K562 (cell line): ENCODE measurements at regions not wholly inside any gene's neighbourhood (a gene's known extent, or its start where the extent isn't known, plus 50 kb on each side); places are given as distances from the start of the nearest gene placed in this dataset.

Experiments
- ATAC-seq: fragments of 200-7000 bp; cut with Tn5 transposase; 3 replicates; pipeline ENCODE4 v1.9.1; 2020; ENCODE audit warnings: moderate library complexity
- BruUV-seq: library from RNA; stranded (reverse); fragments of 400-500 nt; replicated peaks from 2 replicates; lab custom pipeline; 2021; lab: Mats Ljungman, UMichigan
- CTCF ChIA-PET: fragments of 300-600 bp; formaldehyde crosslinking; extraction: SDS; loops from one replicate; lab custom pipeline; 2021; ENCODE audit warnings: low intra/inter-chr PET ratio; lab: Yijun Ruan, JAX
- POLR2A ChIA-PET: fragments of 300-600, 350-650 bp; sonication (Branson Sonifier 250); formaldehyde crosslinking; extraction: SDS; loops from one replicate; lab custom pipeline; 2021; ENCODE audit warnings: antibody characterized with exemption, inconsistent platforms; lab: Yijun Ruan, JAX
- DNase-seq, 4 experiments: peaks; one replicate each; pipeline versions ENCODE4 v3.0.0 to v3.0.0-alpha.2; 2011 to 2018; ENCODE audit warnings: low spot score in 3 of 4, mixed read lengths in 3 of 4; ENCODE audit errors: extremely low read depth in 1 of 4
- FAIRE-seq: peaks from 2 replicates; lab custom pipeline; 2011; peaks lifted over from hg19 to GRCh38; lab: Jason Lieb, UNC
- H2AFZ ChIP-seq: 2 replicates; pipeline ENCODE4 v1.6.0; 2011; ENCODE audit warnings: low read depth, low read length, control low read depth, inconsistent platforms
- H3K27ac ChIP-seq: fragments of 200-600 bp; 3 replicates; pipeline ENCODE4 v1.8.0; 2011; ENCODE audit warnings: low read depth, mild to moderate bottlenecking, control low read depth, inconsistent platforms, low read length, moderate library complexity, mixed read lengths; ENCODE audit errors: extremely low read depth
- H3K27me3 ChIP-seq, 2 experiments: fragments of 300-600 bp in 1 of 2; 2 replicates in 1 of 2; 3 replicates in 1 of 2; pipeline versions ENCODE4 v1.6.0 to v1.8.0; 2011; ENCODE audit warnings: inconsistent platforms in 2 of 2, low read length in 2 of 2, mild to moderate bottlenecking in 1 of 2, mixed read lengths in 1 of 2, moderate library complexity in 1 of 2; ENCODE audit not compliant: control insufficient read depth in 2 of 2, insufficient read depth in 2 of 2
- H3K36me3 ChIP-seq: fragments of 300-600 bp; 3 replicates; pipeline ENCODE4 v1.8.0; 2011; ENCODE audit warnings: mild to moderate bottlenecking, low read length, inconsistent platforms; ENCODE audit not compliant: control insufficient read depth, insufficient read depth
- H3K4me1 ChIP-seq, 2 experiments: fragments of 200-600 bp in 1 of 2; replicated peaks in 1 of 2; 2 replicates in 1 of 2; 3 replicates in 1 of 2; pipeline versions ENCODE4 v1.5.1 to v1.8.0; 2011; ENCODE audit warnings: inconsistent platforms in 2 of 2, low read length in 2 of 2, mild to moderate bottlenecking in 1 of 2, mixed read lengths in 1 of 2, moderate library complexity in 1 of 2; ENCODE audit not compliant: control insufficient read depth in 2 of 2, insufficient read depth in 2 of 2
- H3K4me2 ChIP-seq: 2 replicates; pipeline ENCODE4 v1.6.1; 2011; ENCODE audit warnings: low read length, control low read depth, inconsistent platforms, mixed read lengths; ENCODE audit not compliant: insufficient read depth
- H3K4me3 ChIP-seq: fragments of 200-600 bp; sonication (generic), shearing (Covaris generic); 2 replicates; pipeline ENCODE4 v1.5.1; 2016; ENCODE audit warnings: control low read depth, inconsistent platforms
- H3K79me2 ChIP-seq: fragments of 200-600 bp; 3 replicates; pipeline ENCODE4 v1.8.0; 2011; ENCODE audit warnings: low read length, inconsistent platforms; ENCODE audit not compliant: control insufficient read depth, insufficient read depth
- H3K9ac ChIP-seq, 2 experiments: 2 replicates each; pipeline versions ENCODE4 v1.6.0 to v1.6.1; 2011; ENCODE audit warnings: low read depth in 2 of 2, low read length in 2 of 2, control low read depth in 1 of 2, inconsistent platforms in 1 of 2, mild to moderate bottlenecking in 1 of 2, mixed read lengths in 1 of 2; ENCODE audit not compliant: insufficient read depth in 1 of 2
- H3K9me1 ChIP-seq: one replicate; pipeline ENCODE4 v1.6.0; 2011; ENCODE audit warnings: inconsistent platforms, mild to moderate bottlenecking, low read length, moderate library complexity; ENCODE audit not compliant: control insufficient read depth, insufficient read depth
- H3K9me3 ChIP-seq: replicated peaks from 2 replicates; pipeline ENCODE4 v1.5.1; 2011; ENCODE audit warnings: low read depth, low read length, inconsistent platforms; ENCODE audit not compliant: control insufficient read depth, insufficient read depth
- H4K20me1 ChIP-seq: replicated peaks from 2 replicates; pipeline ENCODE4 v1.6.1; 2011; ENCODE audit warnings: low read length, inconsistent platforms, mixed read lengths; ENCODE audit not compliant: control insufficient read depth, insufficient read depth
- AFF4 ChIP-seq: sonication (generic); formaldehyde crosslinking; IDR thresholded peaks from 2 replicates; pipeline ENCODE4 v1.8.0; 2023; ENCODE audit warnings: mild to moderate bottlenecking, missing genetic modification reagents
- BCOR ChIP-seq: fragments of 450-650 bp; IDR thresholded peaks from 2 replicates; pipeline ENCODE4 v1.6.1; 2016
- CBX8 ChIP-seq: fragments of 200-600 bp; sonication (generic); IDR thresholded peaks from 2 replicates; pipeline ENCODE4 v1.6.1; 2012; ENCODE audit warnings: borderline replicate concordance, mixed run types, low read depth, mild to moderate bottlenecking, moderate library complexity, mixed read lengths, low read length, control low read depth, inconsistent platforms; ENCODE audit not compliant: poor library complexity, severe bottlenecking; ENCODE audit errors: extremely low read depth
- CREM ChIP-seq: IDR thresholded peaks from 2 replicates; pipeline ENCODE4 v1.6.1; 2014; ENCODE audit warnings: antibody characterized with exemption, low read depth
- HOXB6 ChIP-seq: fragments of 250-450 bp; sonication (Bioruptor Pico); IDR thresholded peaks from 2 replicates; pipeline ENCODE4 v1.5.1; 2022; ENCODE audit warnings: mild to moderate bottlenecking, borderline replicate concordance
- MCM5 ChIP-seq: fragments of 450-650 bp; IDR thresholded peaks from 2 replicates; pipeline ENCODE4 v1.6.1; 2016; ENCODE audit warnings: low read depth
- NUFIP1 ChIP-seq: fragments of 450-650 bp; IDR thresholded peaks from 2 replicates; pipeline ENCODE4 v1.6.1; 2018; ENCODE audit not compliant: partially characterized antibody
- SIN3B ChIP-seq: fragments of 450-650 bp; IDR thresholded peaks from 2 replicates; pipeline ENCODE4 v1.6.1; 2017; ENCODE audit warnings: low read depth, mild to moderate bottlenecking, moderate library complexity
- SIRT6 ChIP-seq: IDR thresholded peaks from one replicate; pipeline ENCODE4 v1.6.1; 2012; ENCODE audit warnings: low read depth, mild to moderate bottlenecking, control low read depth, inconsistent platforms, low read length, moderate library complexity
- ZBTB26 ChIP-seq: fragments of 450-650 bp; formaldehyde crosslinking; IDR thresholded peaks from 2 replicates; pipeline ENCODE4 v1.4.0; 2022; ENCODE audit warnings: missing genetic modification characterization
- WGBS: fragments of 100-300 bp; shearing (Covaris generic); methylation state at CpG from one replicate; pipeline ENCODE4 v1.1.6; 2016; ENCODE audit warnings: low coverage, mixed read lengths; ENCODE audit not compliant: insufficient coverage; ENCODE audit errors: missing lambda C conversion rate; 5-methylcytosine and 5-hydroxymethylcytosine counted together
- in situ Hi-C: fragments of 300-500 bp; cut with MboI; formaldehyde crosslinking; loops from 4 replicates; pipeline ENCODE4 v1.15.0; 2018; ENCODE audit warnings: inconsistent platforms, mixed read lengths
- intact Hi-C: fragments of 100-400 bp; cut with micrococcal nuclease; formaldehyde crosslinking; loops from 2 replicates; pipeline ENCODE4 v1.14.2; 2022
- TF ChIP-seq, protein P1 (sequence below): IDR thresholded peaks from 3 replicates; pipeline ENCODE4 v1.6.1; 2011; ENCODE audit warnings: borderline replicate concordance, mild to moderate bottlenecking, moderate library complexity; ENCODE audit not compliant: insufficient read length; ENCODE audit errors: extremely low read depth

DNA sequence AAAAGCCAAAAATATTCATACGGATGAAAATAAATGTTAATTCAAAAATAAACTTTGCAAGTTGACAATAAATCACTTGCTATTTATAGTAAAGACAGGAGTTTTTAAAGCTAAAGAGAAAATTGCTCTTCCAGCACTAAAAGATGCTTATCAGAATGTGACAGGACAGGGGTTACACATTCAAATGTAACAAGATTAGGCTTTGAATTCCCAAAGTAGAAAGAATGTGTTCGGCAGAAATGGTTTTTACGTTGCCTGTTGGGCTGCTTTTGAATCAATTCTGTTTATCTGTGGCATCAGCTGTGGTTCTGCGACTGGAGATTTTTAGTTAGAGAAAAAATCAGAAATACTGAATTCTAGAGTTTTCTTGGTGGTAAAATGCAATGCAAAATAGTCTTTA lies 669.4 kb downstream of the CPS1 start:
- no peak for FAIRE-seq
- in situ Hi-C loops = no loop called here
- 3% methylated on average over 3 of the region's 4 CpGs for WGBS

More for the DNA sequence above, 669.4 kb downstream of the CPS1 start:
- no TSS peak for BruUV-seq
- H3K9me3 ChIP-seq = no peaks in the 10 kb centered on the region
- ATAC-seq (no peak), DNase-seq (no peak)
- intact Hi-C loops = no loop called here
- TF ChIP-seq NUFIP1 (no peak), SIRT6 (no peak), CBX8 (no peak), ZBTB26 (no peak), BCOR (no peak), HOXB6 (CRISPR knock-in tag) (no peak), MCM5 (no peak), CREM (no peak), AFF4 (CRISPR knock-in tag) (no peak), SIN3B (no peak)
- TF ChIP-seq, protein P1, sequence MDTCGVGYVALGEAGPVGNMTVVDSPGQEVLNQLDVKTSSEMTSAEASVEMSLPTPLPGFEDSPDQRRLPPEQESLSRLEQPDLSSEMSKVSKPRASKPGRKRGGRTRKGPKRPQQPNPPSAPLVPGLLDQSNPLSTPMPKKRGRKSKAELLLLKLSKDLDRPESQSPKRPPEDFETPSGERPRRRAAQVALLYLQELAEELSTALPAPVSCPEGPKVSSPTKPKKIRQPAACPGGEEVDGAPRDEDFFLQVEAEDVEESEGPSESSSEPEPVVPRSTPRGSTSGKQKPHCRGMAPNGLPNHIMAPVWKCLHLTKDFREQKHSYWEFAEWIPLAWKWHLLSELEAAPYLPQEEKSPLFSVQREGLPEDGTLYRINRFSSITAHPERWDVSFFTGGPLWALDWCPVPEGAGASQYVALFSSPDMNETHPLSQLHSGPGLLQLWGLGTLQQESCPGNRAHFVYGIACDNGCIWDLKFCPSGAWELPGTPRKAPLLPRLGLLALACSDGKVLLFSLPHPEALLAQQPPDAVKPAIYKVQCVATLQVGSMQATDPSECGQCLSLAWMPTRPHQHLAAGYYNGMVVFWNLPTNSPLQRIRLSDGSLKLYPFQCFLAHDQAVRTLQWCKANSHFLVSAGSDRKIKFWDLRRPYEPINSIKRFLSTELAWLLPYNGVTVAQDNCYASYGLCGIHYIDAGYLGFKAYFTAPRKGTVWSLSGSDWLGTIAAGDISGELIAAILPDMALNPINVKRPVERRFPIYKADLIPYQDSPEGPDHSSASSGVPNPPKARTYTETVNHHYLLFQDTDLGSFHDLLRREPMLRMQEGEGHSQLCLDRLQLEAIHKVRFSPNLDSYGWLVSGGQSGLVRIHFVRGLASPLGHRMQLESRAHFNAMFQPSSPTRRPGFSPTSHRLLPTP = no peak
- ChIA-PET POLR2A (no interaction called here), CTCF (no interaction called here)
- H3K36me3 ChIP-seq = no peaks in the 10 kb centered on the region
- H2AFZ ChIP-seq = no peak overlapping the region
- H3K9ac ChIP-seq = no peak overlapping the region
- H4K20me1 ChIP-seq = no peaks in the 10 kb centered on the region
- no peaks in the 10 kb centered on the region for H3K9me1 ChIP-seq
- H3K27me3 ChIP-seq = no peaks in the 10 kb centered on the region
- no peak overlapping the region for H3K27ac ChIP-seq
- H3K79me2 ChIP-seq = no peaks in the 10 kb centered on the region
- no peaks in the 10 kb centered on the region for H3K4me1 ChIP-seq
- no peak overlapping the region for H3K4me3 ChIP-seq
- H3K4me2 ChIP-seq = no peak overlapping the region
